ENCODE measurements at regions not wholly inside any gene's neighbourhood (a gene's known extent, or its start where the extent isn't known, plus 50 kb on each side); places are given as distances from the start of the nearest gene placed in this dataset.

DNA sequence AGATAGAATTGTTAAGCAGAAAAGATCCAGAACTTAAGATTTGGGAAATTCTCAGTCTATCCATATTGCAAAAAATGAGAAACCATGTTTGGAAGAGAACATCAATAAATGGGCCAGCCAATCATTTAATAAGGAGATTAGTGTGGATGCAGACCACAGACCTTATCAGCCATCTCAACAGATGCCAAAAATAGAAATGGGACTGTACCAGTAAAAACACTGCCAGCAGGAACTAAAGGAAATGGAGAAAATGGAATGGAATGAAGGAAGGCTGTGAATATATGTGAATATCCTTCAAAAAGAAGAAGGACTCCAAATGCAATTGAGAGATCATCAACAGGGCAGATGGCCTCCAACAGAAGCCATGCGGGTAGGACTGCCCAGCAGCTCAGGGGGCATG is 52.7 kb upstream of the ZNF618 start:
- Histone ChIP-seq H2BK15ac (ENCODE audit: low read depth, low read length) (no peak overlapping the region), H4K91ac (ENCODE audit: insufficient read depth, low read depth, low read length) (no peak overlapping the region), H4K8ac (ENCODE audit: low read depth in 2 of 2, low read length in 2 of 2) (no peak overlapping the region), H4K5ac (ENCODE audit: low read depth, low read length) (no peak overlapping the region), H3K18ac (ENCODE audit: low read depth, low read length) (no peak overlapping the region), H2BK20ac (ENCODE audit: low read depth, low read length) (no peak overlapping the region), H3K27ac (ENCODE audit: insufficient read depth, low read length) (no peak overlapping the region), H3K56ac (ENCODE audit: extremely low read depth, insufficient read depth, low read length) (no peak overlapping the region), H2AFZ (replicated peaks; ENCODE audit: low read length, poor library complexity) (no peak overlapping the region), H3K79me1 (ENCODE audit: low read depth in 1 of 2, low read length in 2 of 2) (no peaks in the 10 kb centered on the region), H3K9me1 (ENCODE audit: insufficient read depth, low read length) (no peaks in the 10 kb centered on the region), H3K23ac (ENCODE audit: low read depth, low read length) (no peak overlapping the region), H3K14ac (replicated peaks; ENCODE audit: low read depth, low read length) (no peak overlapping the region; the same call in 1 of the 2 replicates), H2BK120ac (ENCODE audit: low read depth, low read length) (no peak overlapping the region), H2AK9ac (replicated peaks; ENCODE audit: low read depth, low read length, poor library complexity) (no peak overlapping the region), H2AK5ac (ENCODE audit: low read depth, low read length) (no peak overlapping the region), H3K36me3 (ENCODE audit: control insufficient read depth, insufficient read depth, low read length) (no peaks in the 10 kb centered on the region), H3K4me2 (ENCODE audit: low read depth, low read length) (no peak overlapping the region), H3K4me1 (ENCODE audit: control insufficient read depth, insufficient read depth, low read length) (no peaks in the 10 kb centered on the region), H3K4ac (ENCODE audit: low read depth, low read length) (no peak overlapping the region), H4K20me1 (ENCODE audit: insufficient read depth, low read length) (no peaks in the 10 kb centered on the region), H2BK5ac (ENCODE audit: low read depth, low read length, poor library complexity, severe bottlenecking) (no peak overlapping the region), H3K27me3 (ENCODE audit: control insufficient read depth, insufficient read depth, low read length) (peaks cover 7% of the 10 kb centered on the region), H3K9ac (ENCODE audit: low read depth, low read length) (no peak overlapping the region), H3K4me3 (ENCODE audit: insufficient read depth, low read depth, low read length) (no peak overlapping the region), H3K9me3 (ENCODE audit: control insufficient read depth, insufficient read depth, low read length) (no peaks in the 10 kb centered on the region; the same call in 1 of the 2 replicates)
- in situ Hi-C loops (cut with MboI; ENCODE audit: low sequenced_read_pairs) (no loop called here), intact Hi-C loops (cut with micrococcal nuclease) (no loop called here), dilution Hi-C loops (cut with HindIII; ENCODE audit: low sequenced_read_pairs, unreplicated experiment) (no loop called here)
- ATAC-seq (ENCODE audit: low read depth) = no peak
- TF ChIP-seq MXI1 (IDR thresholded peaks at IDR 0.05; ENCODE audit: borderline replicate concordance, low read depth, low read length) (no peak), MAZ (IDR thresholded peaks at IDR 0.05; ENCODE audit: borderline replicate concordance, low read depth, low read length) (no peak), BHLHE40 (IDR thresholded peaks at IDR 0.05; ENCODE audit: low read depth, low read length) (no peak), SMC3 (IDR thresholded peaks at IDR 0.05; ENCODE audit: low read depth, low read length) (no peak), RAD21 (IDR thresholded peaks at IDR 0.05; ENCODE audit: low read length) (no peak), CHD1 (IDR thresholded peaks at IDR 0.05; ENCODE audit: low read depth, low read length) (no peak), FOS (IDR thresholded peaks at IDR 0.05; ENCODE audit: low read depth, low read length) (no peak), CEBPB (IDR thresholded peaks at IDR 0.05; ENCODE audit: low read depth, low read length) (no peak), MAFK (IDR thresholded peaks at IDR 0.05; ENCODE audit: low read depth, low read length) (no peak), RFX5 (IDR thresholded peaks at IDR 0.05; ENCODE audit: low read depth, low read length) (no peak), NFE2L2 (IDR thresholded peaks at IDR 0.05; ENCODE audit: low read depth, low read length) (no peak), RCOR1 (IDR thresholded peaks at IDR 0.05; ENCODE audit: insufficient replicate concordance, low read length) (no peak), POLR2A (IDR thresholded peaks at IDR 0.05; ENCODE audit: low read depth, low read length) (no peak)
- TF ChIP-seq, protein P1, sequence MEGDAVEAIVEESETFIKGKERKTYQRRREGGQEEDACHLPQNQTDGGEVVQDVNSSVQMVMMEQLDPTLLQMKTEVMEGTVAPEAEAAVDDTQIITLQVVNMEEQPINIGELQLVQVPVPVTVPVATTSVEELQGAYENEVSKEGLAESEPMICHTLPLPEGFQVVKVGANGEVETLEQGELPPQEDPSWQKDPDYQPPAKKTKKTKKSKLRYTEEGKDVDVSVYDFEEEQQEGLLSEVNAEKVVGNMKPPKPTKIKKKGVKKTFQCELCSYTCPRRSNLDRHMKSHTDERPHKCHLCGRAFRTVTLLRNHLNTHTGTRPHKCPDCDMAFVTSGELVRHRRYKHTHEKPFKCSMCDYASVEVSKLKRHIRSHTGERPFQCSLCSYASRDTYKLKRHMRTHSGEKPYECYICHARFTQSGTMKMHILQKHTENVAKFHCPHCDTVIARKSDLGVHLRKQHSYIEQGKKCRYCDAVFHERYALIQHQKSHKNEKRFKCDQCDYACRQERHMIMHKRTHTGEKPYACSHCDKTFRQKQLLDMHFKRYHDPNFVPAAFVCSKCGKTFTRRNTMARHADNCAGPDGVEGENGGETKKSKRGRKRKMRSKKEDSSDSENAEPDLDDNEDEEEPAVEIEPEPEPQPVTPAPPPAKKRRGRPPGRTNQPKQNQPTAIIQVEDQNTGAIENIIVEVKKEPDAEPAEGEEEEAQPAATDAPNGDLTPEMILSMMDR (conservative IDR thresholded peaks at IDR 0.05; ENCODE audit: low read depth, low read length) = no peak
- TF ChIP-seq, protein P2, sequence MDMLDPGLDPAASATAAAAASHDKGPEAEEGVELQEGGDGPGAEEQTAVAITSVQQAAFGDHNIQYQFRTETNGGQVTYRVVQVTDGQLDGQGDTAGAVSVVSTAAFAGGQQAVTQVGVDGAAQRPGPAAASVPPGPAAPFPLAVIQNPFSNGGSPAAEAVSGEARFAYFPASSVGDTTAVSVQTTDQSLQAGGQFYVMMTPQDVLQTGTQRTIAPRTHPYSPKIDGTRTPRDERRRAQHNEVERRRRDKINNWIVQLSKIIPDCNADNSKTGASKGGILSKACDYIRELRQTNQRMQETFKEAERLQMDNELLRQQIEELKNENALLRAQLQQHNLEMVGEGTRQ (IDR thresholded peaks at IDR 0.05; ENCODE audit: low read depth, low read length) = no peak
- TF ChIP-seq, protein P3, sequence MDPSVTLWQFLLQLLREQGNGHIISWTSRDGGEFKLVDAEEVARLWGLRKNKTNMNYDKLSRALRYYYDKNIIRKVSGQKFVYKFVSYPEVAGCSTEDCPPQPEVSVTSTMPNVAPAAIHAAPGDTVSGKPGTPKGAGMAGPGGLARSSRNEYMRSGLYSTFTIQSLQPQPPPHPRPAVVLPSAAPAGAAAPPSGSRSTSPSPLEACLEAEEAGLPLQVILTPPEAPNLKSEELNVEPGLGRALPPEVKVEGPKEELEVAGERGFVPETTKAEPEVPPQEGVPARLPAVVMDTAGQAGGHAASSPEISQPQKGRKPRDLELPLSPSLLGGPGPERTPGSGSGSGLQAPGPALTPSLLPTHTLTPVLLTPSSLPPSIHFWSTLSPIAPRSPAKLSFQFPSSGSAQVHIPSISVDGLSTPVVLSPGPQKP (IDR thresholded peaks at IDR 0.05; ENCODE audit: borderline replicate concordance, low read depth, low read length) = no peak
- 60% methylated on average over 1 of the region's 1 CpG; no CpG with 5 or more reads in 1 of the 2 experiments for WGBS, 2 experiments (ENCODE audit: extremely low coverage in 2 of 2, insufficient read length in 1 of 2)
- BruUV-seq (replicated peaks) = no TSS peak
- ChIA-PET POLR2A (ENCODE audit: unreplicated experiment) (no interaction called here), CTCF (no interaction called here)
- no peak for DNase-seq

Data from IMR-90 (cell line).